PFSK-1 (cell line): ENCODE measurements at regions not wholly inside any gene's neighbourhood (a gene's known extent, or its start where the extent isn't known, plus 50 kb on each side); places are given as distances from the start of the nearest gene placed in this dataset.

ENCODE experiments used
- FOXP2 ChIP-seq: optimal IDR thresholded peaks from 2 replicates; pipeline ENCODE3; 2011; ENCODE audit warnings: borderline replicate concordance, control low read depth, inconsistent platforms; ENCODE audit not compliant: insufficient read depth; ENCODE audit errors: extremely low read length, extremely low read depth
- POLR2AphosphoS5 ChIP-seq: IDR thresholded peaks from 2 replicates; pipeline ENCODE4 v1.6.1; 2012; ENCODE audit warnings: low read depth, mild to moderate bottlenecking, control low read depth, low read length, moderate library complexity
- REST ChIP-seq, 2 experiments: IDR thresholded peaks; 2 replicates each; pipeline versions ENCODE4 v1.6.1 to v1.8.0; 2011 to 2012; ENCODE audit warnings: low read depth in 2 of 2, low read length in 2 of 2, control low read depth in 1 of 2, inconsistent platforms in 1 of 2, mild to moderate bottlenecking in 1 of 2, moderate library complexity in 1 of 2; ENCODE audit not compliant: insufficient read depth in 1 of 2
- SIN3A ChIP-seq: IDR thresholded peaks from 2 replicates; pipeline ENCODE4 v1.6.1; 2012; ENCODE audit warnings: mild to moderate bottlenecking, low read length, moderate library complexity, borderline replicate concordance; ENCODE audit not compliant: insufficient read depth
- TAF1 ChIP-seq: IDR thresholded peaks from 2 replicates; pipeline ENCODE4 v1.6.1; 2012; ENCODE audit warnings: low read length, control low read depth, borderline replicate concordance; ENCODE audit not compliant: insufficient read depth

GRCh38 chr3:30493911-30494311 lies 112.5 kb upstream of the TGFBR2 start:
- no peak for TF ChIP-seq SIN3A
- no peak for TF ChIP-seq TAF1
- TF ChIP-seq FOXP2, result no peak
- no peak for TF ChIP-seq REST (IDR thresholded peaks at IDR 0.05; ENCODE audit: insufficient read depth in 1 of 2, low read depth in 2 of 2, low read length in 2 of 2)

DNA sequence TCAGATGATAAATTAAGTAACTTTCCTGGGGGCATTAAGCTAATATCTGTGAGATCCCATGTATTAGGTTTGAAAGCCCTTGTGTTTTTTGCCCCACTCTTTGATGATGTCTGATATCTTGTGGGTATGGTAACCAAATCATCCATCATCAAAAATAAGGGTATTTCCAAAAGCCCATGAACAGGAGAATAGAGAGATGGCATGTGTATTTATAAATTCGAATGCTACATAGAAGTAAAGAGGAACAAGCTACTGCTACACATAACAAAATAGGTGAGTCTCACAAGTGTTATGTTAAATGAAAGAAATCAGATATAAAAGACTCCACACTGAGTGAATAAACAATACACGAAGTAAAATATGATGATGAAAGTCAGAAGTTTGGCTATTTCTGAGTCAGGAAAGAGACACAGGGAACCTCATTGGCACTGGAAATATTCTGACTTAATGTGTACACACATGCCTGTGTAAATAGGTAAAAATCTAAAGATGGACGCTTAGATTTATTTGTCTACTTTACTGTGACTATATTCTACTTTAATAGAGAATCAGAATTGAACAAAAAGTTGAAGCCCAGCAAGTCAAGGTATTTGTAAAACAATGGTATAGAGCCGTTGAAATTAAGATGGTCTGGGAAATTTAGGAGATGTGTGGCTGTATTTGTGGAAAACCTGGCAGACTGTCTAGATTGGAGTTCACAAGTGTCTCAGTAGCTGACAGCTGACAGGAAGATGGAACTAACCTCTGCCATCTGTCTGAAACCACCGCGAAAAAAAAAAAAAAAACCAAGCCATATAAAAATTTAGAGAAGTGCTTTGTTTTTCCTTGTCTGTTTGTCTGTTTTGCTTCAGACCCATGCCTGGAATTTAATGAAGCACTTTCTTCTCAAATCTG lies 111.0 kb upstream of the TGFBR2 start:
- no peak for TF ChIP-seq POLR2AphosphoS5
- no peak for TF ChIP-seq SIN3A

DNA sequence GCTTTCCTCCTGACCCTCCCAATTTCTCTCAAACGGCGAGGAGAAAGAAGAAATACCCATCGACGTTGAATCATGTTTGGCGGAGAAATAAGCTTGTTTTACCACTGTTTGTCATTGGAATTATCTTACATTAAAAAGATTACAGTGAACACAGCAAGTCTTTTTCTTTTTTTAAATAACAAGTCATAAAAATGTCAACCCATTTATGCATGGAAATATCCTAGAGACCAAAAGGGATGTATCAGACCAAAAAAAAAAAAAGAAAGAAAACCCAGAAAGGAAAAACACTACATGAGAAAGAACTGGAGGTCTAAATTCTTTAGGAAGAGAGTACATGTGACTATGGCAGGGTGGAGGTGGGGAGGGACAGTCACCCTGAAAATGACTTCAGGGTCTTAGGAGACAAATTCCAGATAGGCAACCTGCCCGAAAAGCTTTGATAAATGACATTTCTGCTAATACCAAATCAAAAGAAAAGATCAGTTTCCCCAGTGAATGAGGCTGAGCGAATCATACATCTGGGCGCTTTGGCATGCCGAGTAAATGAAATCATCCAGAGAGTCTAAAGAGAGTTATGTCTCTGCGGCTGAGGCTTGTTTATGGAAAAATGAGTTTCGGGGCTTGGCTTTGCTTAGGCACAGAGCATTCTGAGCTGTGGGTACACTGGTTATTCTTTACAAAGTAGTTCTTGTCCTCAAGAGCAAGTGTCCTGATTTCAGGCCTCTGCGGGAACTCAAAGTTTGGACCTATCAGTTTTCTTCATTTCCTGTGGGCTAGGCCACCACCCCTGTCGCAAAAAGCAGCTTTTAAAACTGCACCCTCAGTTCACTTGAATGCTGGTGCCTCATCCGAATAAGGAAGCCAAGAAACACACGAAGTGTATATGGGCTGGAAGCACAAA lies 110.1 kb upstream of the TGFBR2 start:
- TF ChIP-seq SIN3A, result no peak
- no peak for TF ChIP-seq REST (IDR thresholded peaks at IDR 0.05; ENCODE audit: insufficient read depth in 1 of 2, low read depth in 2 of 2, low read length in 2 of 2)
- no peak for TF ChIP-seq FOXP2
- no peak for TF ChIP-seq TAF1
- no peak for TF ChIP-seq POLR2AphosphoS5

GRCh38 chr3:30498587-30498967 lies 107.8 kb upstream of the TGFBR2 start:
- TF ChIP-seq SIN3A, result no peak
- TF ChIP-seq TAF1, result no peak
- TF ChIP-seq FOXP2, result no peak
- TF ChIP-seq REST (IDR thresholded peaks at IDR 0.05; ENCODE audit: insufficient read depth in 1 of 2, low read depth in 2 of 2, low read length in 2 of 2), result no peak
- TF ChIP-seq POLR2AphosphoS5, result no peak

DNA sequence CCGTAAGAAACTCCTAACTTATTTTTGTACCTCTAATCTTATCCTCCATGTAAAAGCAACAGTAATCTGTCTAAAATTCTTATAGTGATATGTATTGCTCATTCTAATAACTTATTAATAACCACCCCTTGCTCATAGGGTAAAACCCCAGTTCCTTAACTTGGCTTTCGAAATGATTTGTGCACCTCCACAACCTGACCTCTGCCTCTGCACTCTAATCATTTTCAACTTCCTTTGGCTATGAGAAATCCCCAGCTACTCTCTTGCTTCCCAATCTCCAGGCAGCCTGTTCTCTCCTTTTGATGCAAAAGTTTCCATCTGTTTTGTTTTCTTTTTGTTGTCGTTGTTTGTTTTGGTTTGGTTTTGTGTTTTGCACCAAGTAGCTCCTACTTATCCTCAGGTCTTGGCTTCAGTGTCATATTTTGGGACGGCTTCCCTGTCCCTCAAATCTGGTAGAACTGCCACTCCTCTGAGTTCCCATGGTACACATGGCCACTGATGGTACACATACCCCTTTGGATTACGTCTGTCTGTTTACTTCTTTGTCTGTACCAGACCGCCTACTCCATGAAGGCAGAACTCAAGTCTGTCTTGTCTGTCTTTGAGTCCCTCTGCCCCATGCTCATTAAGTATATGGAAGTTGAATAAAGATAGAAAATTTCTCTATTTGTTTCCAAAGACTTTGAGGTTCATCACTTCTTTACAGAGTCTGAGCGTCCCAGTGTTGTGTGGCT lies 105.6 kb upstream of the TGFBR2 start:
- no peak for TF ChIP-seq POLR2AphosphoS5
- TF ChIP-seq FOXP2, result no peak
- no peak for TF ChIP-seq REST (IDR thresholded peaks at IDR 0.05; ENCODE audit: insufficient read depth in 1 of 2, low read depth in 2 of 2, low read length in 2 of 2)
- no peak for TF ChIP-seq SIN3A
- TF ChIP-seq TAF1, result no peak
